Spleen (tissue), 11 donors: ENCODE measurements at regions not wholly inside any gene's neighbourhood (a gene's known extent, or its start where the extent isn't known, plus 50 kb on each side); places are given as distances from the start of the nearest gene placed in this dataset.

Experiments used
- DNase-seq: peaks from one replicate; pipeline ENCODE4 v3.0.0-alpha.2; 2020
- H3K27ac ChIP-seq, 8 donors: fragments of 200-600 bp; sonication (generic) in 7 of 8; 1 replicate in 4 of 8; 2 replicates in 4 of 8; pipeline versions ENCODE4 v1.5.0 to v1.8.0; 2016 to 2021; ENCODE audit warnings: inconsistent platforms in 4 of 8, mild to moderate bottlenecking in 4 of 8, moderate library complexity in 1 of 8
- H3K27me3 ChIP-seq, 7 donors: fragments of 200-600 bp; sonication (generic) in 6 of 7; replicated peaks in 1 of 7; 1 replicate in 4 of 7; 2 replicates in 3 of 7; pipeline versions ENCODE4 v1.5.0 to v1.8.0; 2016 to 2021; ENCODE audit warnings: inconsistent platforms in 3 of 7, mild to moderate bottlenecking in 1 of 7
- H3K36me3 ChIP-seq, 6 donors: fragments of 200-600 bp; sonication (generic) in 5 of 6; 1 replicate in 4 of 6; 2 replicates in 2 of 6; pipeline versions ENCODE4 v1.5.0 to v1.8.0; 2016 to 2021; ENCODE audit warnings: inconsistent platforms in 2 of 6
- H3K4me1 ChIP-seq, 6 donors: fragments of 200-600 bp; sonication (generic) in 5 of 6; 1 replicate in 3 of 6; 2 replicates in 3 of 6; pipeline versions ENCODE4 v1.5.0 to v1.8.0; 2016 to 2021; ENCODE audit warnings: inconsistent platforms in 3 of 6
- H3K4me3 ChIP-seq, 8 donors: fragments of 200-600 bp; sonication (generic) in 7 of 8; 1 replicate in 4 of 8; 2 replicates in 4 of 8; pipeline versions ENCODE4 v1.5.0 to v1.8.0; 2016 to 2021; ENCODE audit warnings: inconsistent platforms in 4 of 8, mild to moderate bottlenecking in 4 of 8, moderate library complexity in 2 of 8
- H3K9me3 ChIP-seq, 8 donors: fragments of 200-600 bp; sonication (generic) in 7 of 8; 1 replicate in 4 of 8; 2 replicates in 4 of 8; pipeline versions ENCODE4 v1.5.0 to v1.8.0; 2016 to 2021; ENCODE audit warnings: inconsistent platforms in 4 of 8
- POLR2A ChIP-seq, 3 donors: fragments of 450-650 bp; IDR thresholded peaks; one replicate each; pipeline ENCODE4 v1.5.1; 2017; ENCODE audit warnings: antibody characterized with exemption in 3 of 3, mild to moderate bottlenecking in 1 of 3
- POLR2AphosphoS5 ChIP-seq, 3 donors: sonication (generic); formaldehyde crosslinking; IDR thresholded peaks; one replicate each; pipeline ENCODE4 v1.5.1; 2017; ENCODE audit warnings: antibody characterized with exemption in 3 of 3
- WGBS, 5 donors: extraction: QIAGEN DNeasy Blood & Tissue Kit in 3 of 5; methylation state at CpG; one replicate each; pipeline versions ENCODE4 v1.1.5 to v1.1.7; 2013 to 2018; 5-methylcytosine and 5-hydroxymethylcytosine counted together
- intact Hi-C: fragments of 100-400 bp; cut with DNase I; formaldehyde crosslinking; loops from one replicate; pipeline ENCODE4 v1.15.0; 2023; ENCODE audit warnings: low total_unique reads
- TF ChIP-seq, protein P1 (sequence below), 11 experiments: fragments of 200-600 bp in 7 of 11; fragments of 450-650 bp in 4 of 11; sonication (generic) in 4 of 11; IDR thresholded peaks in 8 of 11; conservative IDR thresholded peaks in 3 of 11; 1 replicate in 7 of 11; 2 replicates in 4 of 11; pipeline versions ENCODE4 v1.4.0 to v1.8.0; 2016 to 2021; ENCODE audit warnings: antibody characterized with exemption in 11 of 11, inconsistent platforms in 4 of 11, mild to moderate bottlenecking in 1 of 11
- donor health status: healthy with polysubstance abuse.
- donor health status: DM: no; HTN: no; CAD: no; lungs with moderate emphysema.
- donor health status: DM: no; HTN: no; CAD: no.
- donor health status: Bipolar disorder and iron deficiency.
- donor health status: healthy.
- donor health status: DM: no; HTN: no; CAD: no.
- donor health status: DM: yes; HTN: yes; CAD: no.

- H3K4me3 ChIP-seq: no peak overlapping the region
- intact Hi-C loops: no loop called here
- WGBS, 5 donors: 44 to 63% (median 49%) methylated on average over 2 of the region's 2 CpGs
- TF ChIP-seq POLR2AphosphoS5 (IDR thresholded peaks at IDR 0.05): no peak
- H3K36me3 ChIP-seq: no peaks in the 10 kb centered on the region
- H3K27me3 ChIP-seq: no peaks in the 10 kb centered on the region
- no peak overlapping the region for H3K27ac ChIP-seq
- no peaks in the 10 kb centered on the region for H3K4me1 ChIP-seq
- DNase-seq: no peak
- H3K9me3 ChIP-seq: no peaks in the 10 kb centered on the region
These were observed 378.3 kb downstream of the BRINP1 start for GRCh38 chr9:118990949-118991348.

DNA sequence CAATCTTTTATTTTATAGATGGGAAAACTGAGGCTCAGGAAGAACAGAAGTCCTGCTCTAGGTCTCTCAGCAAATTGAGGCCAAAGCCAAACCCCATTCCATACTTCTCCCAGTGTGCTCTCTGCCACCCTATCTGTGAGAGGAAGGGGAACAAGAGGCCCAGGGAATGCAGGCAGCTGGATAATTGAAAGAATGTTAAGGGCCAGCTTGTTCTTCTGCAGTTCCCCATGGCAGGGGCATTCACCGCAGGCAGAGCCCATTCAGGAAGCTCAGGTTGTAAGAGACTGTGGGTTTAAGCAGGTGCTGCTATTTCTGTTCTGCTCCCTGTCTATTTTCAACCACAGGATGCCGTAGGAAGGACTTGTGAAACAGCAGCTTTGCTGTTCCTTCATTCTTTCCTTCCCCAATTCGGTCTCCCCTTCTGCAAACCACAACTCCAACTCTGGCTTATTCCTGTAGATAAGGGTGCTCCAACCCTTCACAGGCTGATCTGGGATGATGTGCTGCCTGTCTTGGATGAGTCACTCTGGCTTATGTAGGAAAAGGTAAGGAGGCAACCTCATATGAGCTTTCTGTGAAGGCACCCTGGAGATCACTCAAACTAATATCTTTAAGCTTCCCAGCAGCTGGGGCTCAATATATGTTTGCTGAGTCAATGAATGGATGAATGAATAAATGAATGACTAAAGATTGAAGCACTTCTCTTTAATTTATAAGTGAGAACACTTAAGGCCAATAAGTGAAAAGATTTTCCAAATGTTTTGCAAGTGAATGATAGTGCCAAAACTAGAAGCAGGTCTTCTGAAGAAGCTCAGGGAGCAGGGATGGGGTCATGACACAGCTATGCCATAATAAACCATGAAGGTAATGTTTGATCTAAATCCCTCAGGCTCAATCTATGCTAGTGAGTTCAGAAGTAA lies 377.6 kb downstream of the BRINP1 start:
- intact Hi-C loops: no loop called here
- H3K4me3 ChIP-seq: no peak overlapping the region
- 16 to 37% (median 26%) methylated on average over 3 of the region's 3 CpGs for WGBS, 5 donors
- TF ChIP-seq POLR2A (IDR thresholded peaks at IDR 0.05): no peak
- H3K27ac ChIP-seq: no peak overlapping the region
- no peaks in the 10 kb centered on the region for H3K9me3 ChIP-seq
- H3K4me1 ChIP-seq: no peaks in the 10 kb centered on the region
- no peak for DNase-seq
- H3K36me3 ChIP-seq: no peaks in the 10 kb centered on the region
- no peaks in the 10 kb centered on the region for H3K27me3 ChIP-seq

DNA sequence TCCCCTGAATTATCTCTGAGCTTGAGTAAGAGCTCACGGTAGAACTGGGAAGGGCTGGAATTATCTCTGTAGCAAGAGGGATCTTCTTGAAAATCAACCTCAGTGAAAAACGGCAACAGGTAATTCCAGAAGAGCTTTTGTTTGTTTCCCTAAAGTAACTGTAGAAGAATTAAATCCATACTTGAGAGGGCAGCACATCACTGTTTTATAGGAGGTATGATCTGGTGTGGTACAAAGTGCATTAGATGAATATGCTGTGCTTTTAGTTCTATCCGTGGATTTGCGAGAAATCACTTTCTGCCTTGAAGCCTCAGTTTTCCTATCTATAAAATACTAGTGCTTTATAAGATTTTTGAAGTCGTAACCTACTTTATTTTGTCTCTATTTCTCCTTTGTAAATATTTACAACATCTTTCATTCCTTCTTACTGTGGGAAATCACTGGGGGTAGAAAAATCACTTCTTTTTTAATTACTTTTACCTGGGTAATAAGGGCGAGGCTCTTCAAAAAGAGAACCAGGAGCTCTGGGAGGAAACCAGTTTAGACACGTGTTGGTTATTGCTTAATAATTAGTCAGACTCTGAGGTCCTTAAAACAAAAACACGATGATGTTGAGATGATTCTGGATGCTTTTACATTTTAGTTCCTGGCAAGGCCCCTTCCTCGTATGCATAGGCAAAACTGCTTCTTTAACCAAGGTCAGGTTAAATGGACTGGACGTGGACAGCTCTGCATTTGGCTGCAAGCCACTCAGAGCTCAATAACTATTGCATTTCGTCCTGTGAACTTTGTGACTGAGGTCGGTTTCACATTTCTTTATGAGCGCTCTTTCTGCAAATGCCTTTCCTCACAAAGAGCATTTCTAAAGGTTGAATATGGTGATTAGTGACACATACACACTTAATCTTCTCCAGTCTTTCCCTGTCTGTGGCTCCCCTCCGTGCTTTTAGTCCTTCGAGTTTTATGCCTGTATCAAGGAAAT lies 376.1 kb downstream of the BRINP1 start:
- H3K4me3 ChIP-seq: no peak overlapping the region
- no peaks in the 10 kb centered on the region for H3K9me3 ChIP-seq
- 59 to 71% (median 64%) methylated on average over 15 of the region's 15 CpGs for WGBS, 5 donors
- no peaks in the 10 kb centered on the region for H3K27me3 ChIP-seq
- no peak overlapping the region for H3K27ac ChIP-seq
- no peaks in the 10 kb centered on the region for H3K4me1 ChIP-seq
- no peak for DNase-seq
- H3K36me3 ChIP-seq: no peaks in the 10 kb centered on the region
- intact Hi-C loops: no loop called here
- TF ChIP-seq POLR2AphosphoS5 (IDR thresholded peaks at IDR 0.05) (no peak), POLR2A (IDR thresholded peaks at IDR 0.05) (no peak)
- TF ChIP-seq, protein P1, sequence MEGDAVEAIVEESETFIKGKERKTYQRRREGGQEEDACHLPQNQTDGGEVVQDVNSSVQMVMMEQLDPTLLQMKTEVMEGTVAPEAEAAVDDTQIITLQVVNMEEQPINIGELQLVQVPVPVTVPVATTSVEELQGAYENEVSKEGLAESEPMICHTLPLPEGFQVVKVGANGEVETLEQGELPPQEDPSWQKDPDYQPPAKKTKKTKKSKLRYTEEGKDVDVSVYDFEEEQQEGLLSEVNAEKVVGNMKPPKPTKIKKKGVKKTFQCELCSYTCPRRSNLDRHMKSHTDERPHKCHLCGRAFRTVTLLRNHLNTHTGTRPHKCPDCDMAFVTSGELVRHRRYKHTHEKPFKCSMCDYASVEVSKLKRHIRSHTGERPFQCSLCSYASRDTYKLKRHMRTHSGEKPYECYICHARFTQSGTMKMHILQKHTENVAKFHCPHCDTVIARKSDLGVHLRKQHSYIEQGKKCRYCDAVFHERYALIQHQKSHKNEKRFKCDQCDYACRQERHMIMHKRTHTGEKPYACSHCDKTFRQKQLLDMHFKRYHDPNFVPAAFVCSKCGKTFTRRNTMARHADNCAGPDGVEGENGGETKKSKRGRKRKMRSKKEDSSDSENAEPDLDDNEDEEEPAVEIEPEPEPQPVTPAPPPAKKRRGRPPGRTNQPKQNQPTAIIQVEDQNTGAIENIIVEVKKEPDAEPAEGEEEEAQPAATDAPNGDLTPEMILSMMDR (IDR thresholded peaks at IDR 0.05 in 8 of 11, conservative IDR thresholded peaks at IDR 0.05 in 3 of 11): no peak

DNA sequence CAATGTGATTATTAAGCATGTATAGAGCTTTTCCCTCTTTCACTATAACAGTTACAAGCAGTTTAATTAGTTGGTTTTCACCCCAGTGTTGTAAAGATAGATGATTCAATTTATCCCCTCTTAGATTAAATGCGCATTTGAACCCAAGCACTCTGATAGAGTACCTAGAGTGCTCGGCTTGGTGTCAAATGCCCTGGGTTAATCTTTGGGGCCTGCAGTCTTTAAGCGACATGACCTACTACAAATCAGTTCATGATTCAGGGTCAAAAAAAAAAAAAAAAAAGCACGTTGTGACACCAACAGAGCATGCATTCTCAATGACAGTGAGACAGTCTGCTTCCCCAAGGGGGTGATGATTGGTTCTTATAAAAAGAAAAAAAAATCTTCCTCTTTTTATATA lies 375.3 kb downstream of the BRINP1 start:
- no peak for DNase-seq
- H3K27ac ChIP-seq: no peak overlapping the region
- no peak overlapping the region for H3K4me3 ChIP-seq
- WGBS, 5 donors: 62 to 80% (median 73%) methylated on average over 4 of the region's 4 CpGs
- no peaks in the 10 kb centered on the region for H3K4me1 ChIP-seq
- intact Hi-C loops: no loop called here
- no peaks in the 10 kb centered on the region for H3K36me3 ChIP-seq
- no peak for TF ChIP-seq POLR2AphosphoS5 (IDR thresholded peaks at IDR 0.05)
- TF ChIP-seq POLR2A (IDR thresholded peaks at IDR 0.05): no peak
- no peaks in the 10 kb centered on the region for H3K9me3 ChIP-seq
- no peaks in the 10 kb centered on the region for H3K27me3 ChIP-seq

DNA sequence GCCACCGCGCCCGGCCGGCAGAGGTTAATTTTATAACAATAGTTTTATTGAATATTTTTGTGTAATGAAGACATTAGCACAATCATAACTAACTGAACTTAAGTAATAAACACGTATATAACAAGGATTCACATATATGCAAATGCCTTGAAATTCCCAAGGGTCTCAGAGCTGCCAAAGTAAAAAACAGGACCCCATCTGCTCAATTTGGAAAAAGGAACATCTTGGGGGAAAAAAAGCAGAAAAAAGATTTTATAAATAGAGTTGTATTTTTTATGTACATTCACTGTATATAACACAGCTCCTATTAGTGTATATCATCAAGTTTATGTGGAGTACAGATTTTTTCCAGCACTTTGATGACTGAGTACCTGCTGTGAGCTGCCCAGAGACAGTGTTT lies 366.7 kb downstream of the BRINP1 start:
- WGBS, 5 donors: 85 to 96% (median 92%) methylated on average over 5 of the region's 5 CpGs
- Histone ChIP-seq H3K27ac (no peak overlapping the region), H3K9me3 (no peaks in the 10 kb centered on the region), H3K36me3 (no peaks in the 10 kb centered on the region), H3K27me3 (no peaks in the 10 kb centered on the region), H3K4me1 (no peaks in the 10 kb centered on the region), H3K4me3 (no peak overlapping the region)
- no peak for DNase-seq
- intact Hi-C loops: no loop called here
- TF ChIP-seq POLR2AphosphoS5 (IDR thresholded peaks at IDR 0.05) (no peak), POLR2A (IDR thresholded peaks at IDR 0.05) (no peak)
- TF ChIP-seq, protein P1 (IDR thresholded peaks at IDR 0.05 in 8 of 11, conservative IDR thresholded peaks at IDR 0.05 in 3 of 11): no peak
